WTC11 (cell line): ENCODE measurements at regions not wholly inside any gene's neighbourhood (a gene's known extent, or its start where the extent isn't known, plus 50 kb on each side); places are given as distances from the start of the nearest gene placed in this dataset.

Source experiments
- ATAC-seq: fragments of 200-7000 bp; cut with Tn5 transposase; 2 replicates; pipeline ENCODE4 v1.10.0; 2021; ENCODE audit warnings: mild to moderate bottlenecking, moderate library complexity
- CTCF ChIA-PET: fragments of 300-600 bp; sonication (Branson Sonifier 250); formaldehyde crosslinking; loops from one replicate; lab custom pipeline; 2021; ENCODE audit warnings: antibody characterized with exemption; lab: Charles Lee
- POLR2A ChIA-PET: fragments of 350-600 bp; sonication (Branson Sonifier 250); formaldehyde crosslinking; loops from one replicate; lab custom pipeline; 2021; ENCODE audit warnings: antibody characterized with exemption; lab: Charles Lee
- DNase-seq: peaks from one replicate; pipeline ENCODE4 v3.0.0; 2021; ENCODE audit warnings: low spot score
- H3K27ac Mint-ChIP-seq: 2 replicates; pipeline ENCODE4 v1.8.0; 2021; ENCODE audit warnings: mixed read lengths
- H3K27me3 Mint-ChIP-seq: 2 replicates; pipeline ENCODE4 v1.8.0; 2021; ENCODE audit warnings: low read depth, mild to moderate bottlenecking, moderate library complexity, mixed read lengths
- H3K36me3 Mint-ChIP-seq: 2 replicates; pipeline ENCODE4 v1.8.0; 2021; ENCODE audit warnings: mixed read lengths
- H3K4me1 Mint-ChIP-seq: 2 replicates; pipeline ENCODE4 v1.8.0; 2022; ENCODE audit warnings: mixed read lengths
- H3K4me3 Mint-ChIP-seq: 2 replicates; pipeline ENCODE4 v1.8.0; 2021; ENCODE audit warnings: mild to moderate bottlenecking, moderate library complexity, mixed read lengths
- H3K9me3 Mint-ChIP-seq: 2 replicates; pipeline ENCODE4 v1.8.0; 2021; ENCODE audit warnings: mixed read lengths
- CREB1 ChIP-seq: sonication (generic); formaldehyde crosslinking; IDR thresholded peaks from 2 replicates; pipeline ENCODE4 v1.8.0; 2023; ENCODE audit warnings: mild to moderate bottlenecking, missing genetic modification reagents
- HMGA2 ChIP-seq: fragments of 250-450 bp; sonication (Bioruptor Pico); IDR thresholded peaks from 2 replicates; pipeline ENCODE4 v1.4.0; 2021; ENCODE audit warnings: mild to moderate bottlenecking, moderate library complexity
- IRF2 ChIP-seq: sonication (generic); formaldehyde crosslinking; IDR thresholded peaks from 2 replicates; pipeline ENCODE4 v1.8.0; 2022; ENCODE audit warnings: low read depth, missing genetic modification reagents, borderline replicate concordance
- NFYB ChIP-seq: sonication (generic); formaldehyde crosslinking; conservative IDR thresholded peaks from 2 replicates; pipeline ENCODE4 v1.8.0; 2022; ENCODE audit warnings: low read depth, missing genetic modification reagents
- OVOL2 ChIP-seq: fragments of 250-450 bp; sonication (Bioruptor Pico); IDR thresholded peaks from 2 replicates; pipeline ENCODE4 v1.9.0; 2021; ENCODE audit warnings: mild to moderate bottlenecking, borderline replicate concordance
- PRRX2 ChIP-seq: fragments of 250-450 bp; sonication (Bioruptor Pico); IDR thresholded peaks from 2 replicates; pipeline ENCODE4 v1.8.0; 2021; ENCODE audit warnings: mild to moderate bottlenecking
- SP1 ChIP-seq: sonication (generic); formaldehyde crosslinking; conservative IDR thresholded peaks from 2 replicates; pipeline ENCODE4 v1.8.1; 2022; ENCODE audit warnings: missing genetic modification reagents
- TP53 ChIP-seq: sonication (generic); formaldehyde crosslinking; IDR thresholded peaks from 2 replicates; pipeline ENCODE4 v1.8.1; 2023; ENCODE audit warnings: mild to moderate bottlenecking, missing genetic modification reagents
- ZNF396 ChIP-seq: fragments of 250-450 bp; sonication (Bioruptor Pico); IDR thresholded peaks from 2 replicates; pipeline ENCODE4 v1.8.0; 2021; ENCODE audit warnings: mild to moderate bottlenecking, moderate library complexity, borderline replicate concordance
- TF ChIP-seq, protein P1 (sequence below): sonication (generic); formaldehyde crosslinking; IDR thresholded peaks from 2 replicates; pipeline ENCODE4 v1.8.0; 2023; ENCODE audit warnings: mild to moderate bottlenecking, missing genetic modification reagents
- TF ChIP-seq, protein P2 (sequence below): fragments of 250-450 bp; sonication (Bioruptor Pico); IDR thresholded peaks from 2 replicates; pipeline ENCODE4 v1.9.0; 2021; ENCODE audit warnings: mild to moderate bottlenecking, borderline replicate concordance
- TF ChIP-seq, protein P3 (sequence below): fragments of 250-450 bp; sonication (Bioruptor Pico); conservative IDR thresholded peaks from 2 replicates; pipeline ENCODE4 v1.9.0; 2021; ENCODE audit warnings: mild to moderate bottlenecking
- TF ChIP-seq, protein P4 (sequence below): fragments of 200-600 bp; IDR thresholded peaks from 2 replicates; pipeline ENCODE4 v1.8.0; 2022; ENCODE audit warnings: antibody characterized with exemption
- TF ChIP-seq, protein P5 (sequence below): sonication (generic); formaldehyde crosslinking; conservative IDR thresholded peaks from 2 replicates; pipeline ENCODE4 v1.8.1; 2022; ENCODE audit warnings: mild to moderate bottlenecking, missing genetic modification reagents

DNA sequence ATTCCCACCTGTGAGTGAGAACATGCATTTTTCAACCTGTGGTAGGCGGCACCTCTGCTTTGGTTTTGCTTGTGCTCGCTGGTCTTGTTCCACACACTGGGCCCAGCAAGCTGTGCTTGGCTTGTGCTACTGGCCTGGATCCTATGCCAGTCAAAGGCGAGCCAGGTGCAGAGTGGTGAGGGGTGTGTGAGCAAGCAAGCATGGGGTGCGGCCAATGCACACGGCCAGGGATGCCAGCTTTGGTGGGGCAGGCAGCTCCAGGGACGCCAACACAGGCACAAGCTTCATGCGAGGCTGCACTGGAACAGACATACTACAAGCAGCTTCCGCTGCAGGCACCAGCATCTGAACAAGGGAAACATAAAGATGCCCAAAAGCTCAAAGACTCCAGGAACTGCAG lies 654.9 kb upstream of the EYS start (continued):
- no peak for TF ChIP-seq PRRX2 (CRISPR knock-in tag)
- no peak for TF ChIP-seq NFYB (CRISPR knock-in tag)
- TF ChIP-seq CREB1 (CRISPR knock-in tag) = no peak

DNA sequence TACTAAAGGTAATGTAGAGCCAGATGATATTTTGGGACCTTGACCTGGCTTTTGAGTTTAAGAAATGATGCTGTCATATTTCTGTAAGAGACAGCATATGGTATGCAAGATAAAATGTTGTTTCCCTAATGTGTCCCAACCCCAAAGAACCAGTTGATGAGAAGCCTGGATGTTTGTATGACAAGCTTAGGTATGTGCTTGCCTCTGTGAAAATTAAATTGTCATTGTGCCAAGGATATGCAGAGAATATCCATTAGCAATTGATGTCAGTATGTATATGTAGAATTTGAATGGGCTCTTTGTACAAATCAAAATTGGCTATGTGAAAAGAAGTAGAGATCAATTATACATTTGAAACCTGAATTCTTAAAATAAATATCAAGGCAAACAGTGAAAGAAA lies 650.8 kb upstream of the EYS start:
- TF ChIP-seq, protein P1, sequence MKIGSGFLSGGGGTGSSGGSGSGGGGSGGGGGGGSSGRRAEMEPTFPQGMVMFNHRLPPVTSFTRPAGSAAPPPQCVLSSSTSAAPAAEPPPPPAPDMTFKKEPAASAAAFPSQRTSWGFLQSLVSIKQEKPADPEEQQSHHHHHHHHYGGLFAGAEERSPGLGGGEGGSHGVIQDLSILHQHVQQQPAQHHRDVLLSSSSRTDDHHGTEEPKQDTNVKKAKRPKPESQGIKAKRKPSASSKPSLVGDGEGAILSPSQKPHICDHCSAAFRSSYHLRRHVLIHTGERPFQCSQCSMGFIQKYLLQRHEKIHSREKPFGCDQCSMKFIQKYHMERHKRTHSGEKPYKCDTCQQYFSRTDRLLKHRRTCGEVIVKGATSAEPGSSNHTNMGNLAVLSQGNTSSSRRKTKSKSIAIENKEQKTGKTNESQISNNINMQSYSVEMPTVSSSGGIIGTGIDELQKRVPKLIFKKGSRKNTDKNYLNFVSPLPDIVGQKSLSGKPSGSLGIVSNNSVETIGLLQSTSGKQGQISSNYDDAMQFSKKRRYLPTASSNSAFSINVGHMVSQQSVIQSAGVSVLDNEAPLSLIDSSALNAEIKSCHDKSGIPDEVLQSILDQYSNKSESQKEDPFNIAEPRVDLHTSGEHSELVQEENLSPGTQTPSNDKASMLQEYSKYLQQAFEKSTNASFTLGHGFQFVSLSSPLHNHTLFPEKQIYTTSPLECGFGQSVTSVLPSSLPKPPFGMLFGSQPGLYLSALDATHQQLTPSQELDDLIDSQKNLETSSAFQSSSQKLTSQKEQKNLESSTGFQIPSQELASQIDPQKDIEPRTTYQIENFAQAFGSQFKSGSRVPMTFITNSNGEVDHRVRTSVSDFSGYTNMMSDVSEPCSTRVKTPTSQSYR (CRISPR knock-in tag) = no peak
- TF ChIP-seq IRF2 (no peak), OVOL2 (CRISPR knock-in tag) (no peak), ZNF396 (CRISPR knock-in tag) (no peak), SP1 (CRISPR knock-in tag) (no peak)
- TF ChIP-seq, protein P2, sequence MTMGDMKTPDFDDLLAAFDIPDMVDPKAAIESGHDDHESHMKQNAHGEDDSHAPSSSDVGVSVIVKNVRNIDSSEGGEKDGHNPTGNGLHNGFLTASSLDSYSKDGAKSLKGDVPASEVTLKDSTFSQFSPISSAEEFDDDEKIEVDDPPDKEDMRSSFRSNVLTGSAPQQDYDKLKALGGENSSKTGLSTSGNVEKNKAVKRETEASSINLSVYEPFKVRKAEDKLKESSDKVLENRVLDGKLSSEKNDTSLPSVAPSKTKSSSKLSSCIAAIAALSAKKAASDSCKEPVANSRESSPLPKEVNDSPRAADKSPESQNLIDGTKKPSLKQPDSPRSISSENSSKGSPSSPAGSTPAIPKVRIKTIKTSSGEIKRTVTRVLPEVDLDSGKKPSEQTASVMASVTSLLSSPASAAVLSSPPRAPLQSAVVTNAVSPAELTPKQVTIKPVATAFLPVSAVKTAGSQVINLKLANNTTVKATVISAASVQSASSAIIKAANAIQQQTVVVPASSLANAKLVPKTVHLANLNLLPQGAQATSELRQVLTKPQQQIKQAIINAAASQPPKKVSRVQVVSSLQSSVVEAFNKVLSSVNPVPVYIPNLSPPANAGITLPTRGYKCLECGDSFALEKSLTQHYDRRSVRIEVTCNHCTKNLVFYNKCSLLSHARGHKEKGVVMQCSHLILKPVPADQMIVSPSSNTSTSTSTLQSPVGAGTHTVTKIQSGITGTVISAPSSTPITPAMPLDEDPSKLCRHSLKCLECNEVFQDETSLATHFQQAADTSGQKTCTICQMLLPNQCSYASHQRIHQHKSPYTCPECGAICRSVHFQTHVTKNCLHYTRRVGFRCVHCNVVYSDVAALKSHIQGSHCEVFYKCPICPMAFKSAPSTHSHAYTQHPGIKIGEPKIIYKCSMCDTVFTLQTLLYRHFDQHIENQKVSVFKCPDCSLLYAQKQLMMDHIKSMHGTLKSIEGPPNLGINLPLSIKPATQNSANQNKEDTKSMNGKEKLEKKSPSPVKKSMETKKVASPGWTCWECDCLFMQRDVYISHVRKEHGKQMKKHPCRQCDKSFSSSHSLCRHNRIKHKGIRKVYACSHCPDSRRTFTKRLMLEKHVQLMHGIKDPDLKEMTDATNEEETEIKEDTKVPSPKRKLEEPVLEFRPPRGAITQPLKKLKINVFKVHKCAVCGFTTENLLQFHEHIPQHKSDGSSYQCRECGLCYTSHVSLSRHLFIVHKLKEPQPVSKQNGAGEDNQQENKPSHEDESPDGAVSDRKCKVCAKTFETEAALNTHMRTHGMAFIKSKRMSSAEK (CRISPR knock-in tag) = no peak
- TF ChIP-seq, protein P3, sequence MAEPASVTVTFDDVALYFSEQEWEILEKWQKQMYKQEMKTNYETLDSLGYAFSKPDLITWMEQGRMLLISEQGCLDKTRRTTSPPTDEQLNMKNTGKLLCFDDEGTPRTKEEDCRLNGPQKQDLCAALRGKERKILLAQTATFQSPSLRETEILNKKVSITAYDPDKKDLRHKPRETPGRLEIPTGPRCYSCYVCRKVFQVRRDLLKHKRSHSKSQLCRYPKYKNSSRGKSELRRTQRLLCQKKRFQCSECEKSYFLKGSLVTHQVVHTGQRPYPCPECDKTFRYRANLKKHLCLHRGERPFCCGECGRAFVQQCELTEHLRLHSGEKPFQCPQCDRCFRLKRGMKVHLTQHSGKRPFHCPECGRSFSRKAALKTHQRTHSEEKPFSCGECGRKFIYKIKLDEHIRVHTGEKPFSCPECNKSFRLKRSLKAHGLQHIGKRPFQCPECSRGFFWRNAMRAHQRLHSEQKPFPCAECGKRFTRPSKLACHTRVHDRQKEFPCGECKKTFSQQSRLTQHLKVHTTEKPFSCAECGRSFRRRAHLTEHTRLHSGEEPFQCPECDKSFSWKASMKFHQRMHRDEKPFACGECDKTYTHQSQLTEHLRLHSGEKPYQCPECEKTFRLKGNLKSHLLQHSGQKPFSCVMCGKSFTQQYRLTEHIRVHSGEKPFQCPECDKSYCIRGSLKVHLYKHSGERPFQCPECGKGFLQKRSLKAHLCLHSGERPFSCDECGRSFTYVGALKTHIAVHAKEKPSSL = no peak
- Mint-ChIP-seq H3K4me3 (no peak overlapping the region), H3K4me1 (peaks cover 3% of the 10 kb centered on the region; the same call in 1 of the 2 replicates), H3K27me3 (no peaks in the 10 kb centered on the region), H3K36me3 (peaks cover 22% of the 10 kb centered on the region), H3K27ac (no peak overlapping the region), H3K9me3 (peaks cover 37% of the 10 kb centered on the region)
- DNase-seq = no peak
- ChIA-PET POLR2A (no interaction called here), CTCF (no interaction called here)
- ATAC-seq = no peak

DNA sequence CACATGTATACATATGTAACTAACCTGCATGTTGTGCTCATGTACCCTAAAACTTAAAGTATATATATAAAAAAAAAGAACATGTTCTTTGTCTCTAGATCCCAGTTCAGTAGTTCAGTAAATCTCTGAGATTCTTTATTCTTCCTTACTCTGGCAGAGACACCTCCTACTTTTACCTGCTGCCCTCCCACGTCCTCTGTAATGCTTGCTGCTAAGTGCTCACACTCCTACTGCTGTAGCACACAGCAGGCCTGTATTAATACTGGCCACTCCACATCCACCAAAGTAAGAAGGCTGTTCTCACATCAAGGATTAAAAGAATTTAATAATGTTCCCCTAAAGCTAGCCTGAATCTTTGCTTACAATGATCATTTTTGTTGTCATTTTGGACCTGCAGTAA lies 648.4 kb upstream of the EYS start:
- no peak for ATAC-seq
- Mint-ChIP-seq H3K27me3 (no peaks in the 10 kb centered on the region), H3K4me1 (peaks cover 3% of the 10 kb centered on the region; the same call in 1 of the 2 replicates), H3K4me3 (no peak overlapping the region)
- TF ChIP-seq, protein P4, sequence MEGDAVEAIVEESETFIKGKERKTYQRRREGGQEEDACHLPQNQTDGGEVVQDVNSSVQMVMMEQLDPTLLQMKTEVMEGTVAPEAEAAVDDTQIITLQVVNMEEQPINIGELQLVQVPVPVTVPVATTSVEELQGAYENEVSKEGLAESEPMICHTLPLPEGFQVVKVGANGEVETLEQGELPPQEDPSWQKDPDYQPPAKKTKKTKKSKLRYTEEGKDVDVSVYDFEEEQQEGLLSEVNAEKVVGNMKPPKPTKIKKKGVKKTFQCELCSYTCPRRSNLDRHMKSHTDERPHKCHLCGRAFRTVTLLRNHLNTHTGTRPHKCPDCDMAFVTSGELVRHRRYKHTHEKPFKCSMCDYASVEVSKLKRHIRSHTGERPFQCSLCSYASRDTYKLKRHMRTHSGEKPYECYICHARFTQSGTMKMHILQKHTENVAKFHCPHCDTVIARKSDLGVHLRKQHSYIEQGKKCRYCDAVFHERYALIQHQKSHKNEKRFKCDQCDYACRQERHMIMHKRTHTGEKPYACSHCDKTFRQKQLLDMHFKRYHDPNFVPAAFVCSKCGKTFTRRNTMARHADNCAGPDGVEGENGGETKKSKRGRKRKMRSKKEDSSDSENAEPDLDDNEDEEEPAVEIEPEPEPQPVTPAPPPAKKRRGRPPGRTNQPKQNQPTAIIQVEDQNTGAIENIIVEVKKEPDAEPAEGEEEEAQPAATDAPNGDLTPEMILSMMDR = no peak
- no peak for TF ChIP-seq HMGA2
- TF ChIP-seq, protein P5, sequence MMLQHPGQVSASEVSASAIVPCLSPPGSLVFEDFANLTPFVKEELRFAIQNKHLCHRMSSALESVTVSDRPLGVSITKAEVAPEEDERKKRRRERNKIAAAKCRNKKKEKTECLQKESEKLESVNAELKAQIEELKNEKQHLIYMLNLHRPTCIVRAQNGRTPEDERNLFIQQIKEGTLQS (CRISPR knock-in tag) = no peak
- no peak for TF ChIP-seq TP53 (CRISPR knock-in tag)
- TF ChIP-seq, all 79 proteins: peak for 0
- CTCF ChIA-PET = no interaction called here
- no peak for DNase-seq
- H3K36me3 Mint-ChIP-seq = peaks cover 18% of the 10 kb centered on the region
- H3K27ac Mint-ChIP-seq = no peak overlapping the region
- POLR2A ChIA-PET = no interaction called here
- H3K9me3 Mint-ChIP-seq = peaks cover 30% of the 10 kb centered on the region
